ENCODE measurements at regions not wholly inside any gene's neighbourhood (a gene's known extent, or its start where the extent isn't known, plus 50 kb on each side); places are given as distances from the start of the nearest gene placed in this dataset.

GRCh38 chr7:142571581-142571980 lies 177.7 kb upstream of the PRSS1 start:
- no TSS peak for BruUV-seq (replicated peaks)
- CTCF ChIA-PET, result no interaction called here
- POLR2A ChIA-PET (ENCODE audit: low non-redundant PET), result no interaction called here

GRCh38 chr7:142569851-142570250 lies 179.4 kb upstream of the PRSS1 start:
- Histone ChIP-seq H3K27ac (ENCODE audit: low read depth, low read length, poor library complexity, severe bottlenecking) (no peak overlapping the region), H3K9me3 (ENCODE audit: low read depth, low read length, poor library complexity, severe bottlenecking) (no peaks in the 10 kb centered on the region), H3K27me3 (replicated peaks; ENCODE audit: insufficient read depth, low read depth, low read length, poor library complexity) (peaks cover 10% of the 10 kb centered on the region), H3K36me3 (ENCODE audit: insufficient read depth, low read length, poor library complexity, severe bottlenecking) (no peaks in the 10 kb centered on the region), H3K4me1 (ENCODE audit: insufficient read depth, low read length, poor library complexity, severe bottlenecking) (no peaks in the 10 kb centered on the region), H3K4me3 (ENCODE audit: low read depth, low read length, poor library complexity, severe bottlenecking) (no peak overlapping the region)
- intact Hi-C loops (cut with micrococcal nuclease; ENCODE audit: unreplicated experiment), result no loop called here
- no peak for TF ChIP-seq CTCF (conservative IDR thresholded peaks at IDR 0.05; ENCODE audit: low read depth, low read length)
- no peak for TF ChIP-seq EZH2 (IDR thresholded peaks at IDR 0.05; ENCODE audit: borderline replicate concordance, low read depth, low read length, poor library complexity, severe bottlenecking)
- POLR2A ChIA-PET (ENCODE audit: low non-redundant PET), result no interaction called here
- DNase-seq (ENCODE audit: low spot score), result no peak
- CTCF ChIA-PET, result no interaction called here
- no TSS peak for BruUV-seq (replicated peaks)

More at GRCh38 chr7:142571581-142571980, 177.7 kb upstream of the PRSS1 start:
- Histone ChIP-seq H3K36me3 (ENCODE audit: insufficient read depth, low read length, poor library complexity, severe bottlenecking) (no peaks in the 10 kb centered on the region), H3K27ac (ENCODE audit: low read depth, low read length, poor library complexity, severe bottlenecking) (no peak overlapping the region), H3K4me3 (ENCODE audit: low read depth, low read length, poor library complexity, severe bottlenecking) (no peak overlapping the region), H3K27me3 (replicated peaks; ENCODE audit: insufficient read depth, low read depth, low read length, poor library complexity) (peaks cover 10% of the 10 kb centered on the region), H3K4me1 (ENCODE audit: insufficient read depth, low read length, poor library complexity, severe bottlenecking) (no peaks in the 10 kb centered on the region), H3K9me3 (ENCODE audit: low read depth, low read length, poor library complexity, severe bottlenecking) (no peaks in the 10 kb centered on the region)
- TF ChIP-seq CTCF (conservative IDR thresholded peaks at IDR 0.05; ENCODE audit: low read depth, low read length) (no peak), EZH2 (IDR thresholded peaks at IDR 0.05; ENCODE audit: borderline replicate concordance, low read depth, low read length, poor library complexity, severe bottlenecking) (no peak)
- no peak for DNase-seq (ENCODE audit: low spot score)
- intact Hi-C loops (cut with micrococcal nuclease; ENCODE audit: unreplicated experiment), result no loop called here

- BruUV-seq (replicated peaks), result no TSS peak
- Histone ChIP-seq H3K36me3 (ENCODE audit: insufficient read depth, low read length, poor library complexity, severe bottlenecking) (no peaks in the 10 kb centered on the region), H3K27ac (ENCODE audit: low read depth, low read length, poor library complexity, severe bottlenecking) (no peak overlapping the region), H3K9me3 (ENCODE audit: low read depth, low read length, poor library complexity, severe bottlenecking) (no peaks in the 10 kb centered on the region), H3K4me3 (ENCODE audit: low read depth, low read length, poor library complexity, severe bottlenecking) (no peak overlapping the region), H3K4me1 (ENCODE audit: insufficient read depth, low read length, poor library complexity, severe bottlenecking) (no peaks in the 10 kb centered on the region), H3K27me3 (replicated peaks; ENCODE audit: insufficient read depth, low read depth, low read length, poor library complexity) (peaks cover 10% of the 10 kb centered on the region)
- CTCF ChIA-PET, result no interaction called here
- POLR2A ChIA-PET (ENCODE audit: low non-redundant PET), result no interaction called here
- intact Hi-C loops (cut with micrococcal nuclease; ENCODE audit: unreplicated experiment), result no loop called here
- DNase-seq (ENCODE audit: low spot score), result no peak
- no peak for TF ChIP-seq EZH2 (IDR thresholded peaks at IDR 0.05; ENCODE audit: borderline replicate concordance, low read depth, low read length, poor library complexity, severe bottlenecking)
- TF ChIP-seq CTCF (conservative IDR thresholded peaks at IDR 0.05; ENCODE audit: low read depth, low read length), result no peak
These were observed 180.7 kb upstream of the PRSS1 start for GRCh38 chr7:142568435-142569097.
